ENCODE measurements at regions not wholly inside any gene's neighbourhood (a gene's known extent, or its start where the extent isn't known, plus 50 kb on each side); places are given as distances from the start of the nearest gene placed in this dataset.
"Not testable (repeated sequence)": the region's sequence is repeated elsewhere in the genome, so short reads cannot be mapped to it uniquely, and the experiment has no call there.

- Mint-ChIP-seq H3K4me3 (peak overlapping the region; percentile 99 to 100), H3K4me1 (no peaks in the 10 kb centered on the region), H3K27ac (peak overlapping the region; percentile 62 to 90 (median 77); a peak in 4 of 7 replicates), H3K9me3 (no peaks in the 10 kb centered on the region), H3K27me3 (ENCODE audit: low read depth) (no peaks in the 10 kb centered on the region), H3K36me3 (ENCODE audit: insufficient read depth in 1 of 3, low read depth in 3 of 3) (peaks cover 0 to 4% (median 0%) of the 10 kb centered on the region in 3 experiments; a peak in 1 of 7 replicates)
- Histone ChIP-seq H3K56ac (ENCODE audit: insufficient read length, low read depth, low read length) (no peak overlapping the region), H3K23me2 (ENCODE audit: insufficient read length, low read depth, low read length, poor library complexity, severe bottlenecking) (peaks cover 3% of the 10 kb centered on the region), H2BK120ac (ENCODE audit: low read depth, low read length, poor library complexity, severe bottlenecking) (no peak overlapping the region), H2BK12ac (ENCODE audit: insufficient read length, low read depth, low read length) (no peak overlapping the region), H3K9ac (ENCODE audit: extremely low read depth, insufficient read length, low read length) (peak overlapping the region; percentile 64), H3K4ac (ENCODE audit: low read depth, low read length) (no peak overlapping the region), H2AK5ac (ENCODE audit: insufficient read length, low read length) (no peak overlapping the region), H2BK20ac (ENCODE audit: low read depth, low read length, poor library complexity, severe bottlenecking) (no peak overlapping the region), H2BK5ac (ENCODE audit: insufficient read length, low read length) (no peak overlapping the region), H4K8ac (replicated peaks; ENCODE audit: insufficient read length, low read depth, low read length) (no peak overlapping the region), H2AFZ (ENCODE audit: low read length) (no peak overlapping the region), H4K91ac (ENCODE audit: insufficient read length, low read depth, low read length) (no peak overlapping the region), H3K27ac (ENCODE audit: insufficient read length, low read depth, low read length) (no peak overlapping the region), H4K5ac (ENCODE audit: insufficient read length, low read depth, low read length) (no peak overlapping the region), H3K23ac (ENCODE audit: insufficient read length, low read depth, low read length) (no peak overlapping the region), H3K4me2 (ENCODE audit: insufficient read depth, insufficient read length, low read length) (peak overlapping the region; percentile 95), H3K79me2 (ENCODE audit: insufficient read depth, low read length) (no peaks in the 10 kb centered on the region), H4K20me1 (ENCODE audit: control insufficient read depth, insufficient read depth, insufficient read length) (no peaks in the 10 kb centered on the region), H3K79me1 (ENCODE audit: insufficient read depth, low read depth, low read length, poor library complexity, severe bottlenecking) (no peaks in the 10 kb centered on the region), H2BK15ac (ENCODE audit: low read depth, low read length) (no peak overlapping the region), H3K18ac (ENCODE audit: insufficient read length, low read depth, low read length) (no peak overlapping the region), H3K9me3 (ENCODE audit: control insufficient read depth, low read depth, low read length) (no peaks in the 10 kb centered on the region), H3T11ph (ENCODE audit: low read length) (no peak overlapping the region), H3K4me1 (ENCODE audit: insufficient read depth, low read length) (no peaks in the 10 kb centered on the region), H3K27me3 (ENCODE audit: insufficient read depth, low read length) (no peaks in the 10 kb centered on the region), H3K14ac (ENCODE audit: insufficient read depth, low read length) (no peak overlapping the region)
- DNase-seq: no peak
- no peak for TF ChIP-seq CTCF (conservative IDR thresholded peaks at IDR 0.05)
- WGBS (ENCODE audit: extremely low coverage, insufficient read length, low lambda C conversion rate): no CpG with 5 or more reads among the region's 6 CpGs
Measured at GRCh38 chr10:46787321-46787615, 124.0 kb upstream of the PTPN20 start.

GRCh38 chr10:46792657-46793357 is 118.4 kb upstream of the PTPN20 start:
- H4K91ac ChIP-seq (ENCODE audit: insufficient read length, low read depth, low read length); H3K23ac ChIP-seq (ENCODE audit: insufficient read length, low read depth, low read length); H3K23me2 ChIP-seq (ENCODE audit: insufficient read length, low read depth, low read length, poor library complexity, severe bottlenecking); H3T11ph ChIP-seq (ENCODE audit: low read length); H3K79me1 ChIP-seq (ENCODE audit: insufficient read depth, low read depth, low read length, poor library complexity, severe bottlenecking); H3K27ac Mint-ChIP-seq; H2AFZ ChIP-seq (ENCODE audit: low read length); H3K56ac ChIP-seq (ENCODE audit: insufficient read length, low read depth, low read length); H2BK5ac ChIP-seq (ENCODE audit: insufficient read length, low read length); H4K8ac ChIP-seq (replicated peaks; ENCODE audit: insufficient read length, low read depth, low read length); H3K4me2 ChIP-seq (ENCODE audit: insufficient read depth, insufficient read length, low read length); H2BK20ac ChIP-seq (ENCODE audit: low read depth, low read length, poor library complexity, severe bottlenecking); H2AK5ac ChIP-seq (ENCODE audit: insufficient read length, low read length); H4K5ac ChIP-seq (ENCODE audit: insufficient read length, low read depth, low read length); H3K27me3 ChIP-seq (ENCODE audit: insufficient read depth, low read length); H3K9me3 ChIP-seq (ENCODE audit: control insufficient read depth, low read depth, low read length); H2BK15ac ChIP-seq (ENCODE audit: low read depth, low read length); H3K27me3 Mint-ChIP-seq (ENCODE audit: low read depth); H3K4me3 Mint-ChIP-seq; H2BK120ac ChIP-seq (ENCODE audit: low read depth, low read length, poor library complexity, severe bottlenecking); DNase-seq; H3K14ac ChIP-seq (ENCODE audit: insufficient read depth, low read length); H3K4me1 ChIP-seq (ENCODE audit: insufficient read depth, low read length); H3K18ac ChIP-seq (ENCODE audit: insufficient read length, low read depth, low read length); H3K4ac ChIP-seq (ENCODE audit: low read depth, low read length); H3K4me1 Mint-ChIP-seq; H3K9ac ChIP-seq (ENCODE audit: extremely low read depth, insufficient read length, low read length); H3K79me2 ChIP-seq (ENCODE audit: insufficient read depth, low read length); H3K9me3 Mint-ChIP-seq; H4K20me1 ChIP-seq (ENCODE audit: control insufficient read depth, insufficient read depth, insufficient read length); H3K27ac ChIP-seq (ENCODE audit: insufficient read length, low read depth, low read length); H2BK12ac ChIP-seq (ENCODE audit: insufficient read length, low read depth, low read length): not testable (repeated sequence)
- H3K36me3 Mint-ChIP-seq (ENCODE audit: insufficient read depth in 1 of 3, low read depth in 3 of 3): peaks cover 0 to 13% (median 0%) of the 10 kb centered on the region in 3 experiments; a peak in 2 of 7 replicates
- WGBS (ENCODE audit: extremely low coverage, insufficient read length, low lambda C conversion rate): no CpG with 5 or more reads among the region's 6 CpGs
